ENCODE measurements at regions not wholly inside any gene's neighbourhood (a gene's known extent, or its start where the extent isn't known, plus 50 kb on each side); places are given as distances from the start of the nearest gene placed in this dataset.

DNA sequence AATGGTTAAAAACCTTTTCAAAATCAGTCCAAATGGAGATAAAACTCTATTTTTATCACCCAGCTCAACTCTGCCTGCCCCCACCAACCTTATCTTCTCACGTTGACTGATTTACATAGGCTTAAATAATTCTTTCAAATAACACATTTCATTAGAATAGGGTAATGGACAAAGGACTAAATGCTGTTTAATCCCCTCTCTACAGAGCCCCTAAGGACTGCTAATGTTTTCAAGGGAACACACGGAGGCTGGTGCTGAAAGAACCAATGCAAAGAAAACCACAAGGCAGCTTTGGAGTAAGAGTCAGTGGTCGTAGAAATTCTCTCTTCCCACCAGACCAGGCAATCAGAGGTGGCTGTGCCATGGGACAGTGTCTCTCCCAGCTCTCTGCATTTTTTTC is 445.7 kb upstream of the MAF start:
- no peak for TF ChIP-seq POLR2A (IDR thresholded peaks at IDR 0.05)
- no peak for TF ChIP-seq POLR2AphosphoS5 (IDR thresholded peaks at IDR 0.05)
- TF ChIP-seq, protein P1, sequence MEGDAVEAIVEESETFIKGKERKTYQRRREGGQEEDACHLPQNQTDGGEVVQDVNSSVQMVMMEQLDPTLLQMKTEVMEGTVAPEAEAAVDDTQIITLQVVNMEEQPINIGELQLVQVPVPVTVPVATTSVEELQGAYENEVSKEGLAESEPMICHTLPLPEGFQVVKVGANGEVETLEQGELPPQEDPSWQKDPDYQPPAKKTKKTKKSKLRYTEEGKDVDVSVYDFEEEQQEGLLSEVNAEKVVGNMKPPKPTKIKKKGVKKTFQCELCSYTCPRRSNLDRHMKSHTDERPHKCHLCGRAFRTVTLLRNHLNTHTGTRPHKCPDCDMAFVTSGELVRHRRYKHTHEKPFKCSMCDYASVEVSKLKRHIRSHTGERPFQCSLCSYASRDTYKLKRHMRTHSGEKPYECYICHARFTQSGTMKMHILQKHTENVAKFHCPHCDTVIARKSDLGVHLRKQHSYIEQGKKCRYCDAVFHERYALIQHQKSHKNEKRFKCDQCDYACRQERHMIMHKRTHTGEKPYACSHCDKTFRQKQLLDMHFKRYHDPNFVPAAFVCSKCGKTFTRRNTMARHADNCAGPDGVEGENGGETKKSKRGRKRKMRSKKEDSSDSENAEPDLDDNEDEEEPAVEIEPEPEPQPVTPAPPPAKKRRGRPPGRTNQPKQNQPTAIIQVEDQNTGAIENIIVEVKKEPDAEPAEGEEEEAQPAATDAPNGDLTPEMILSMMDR (IDR thresholded peaks at IDR 0.05): no peak
- no peaks in the 10 kb centered on the region for H3K4me1 ChIP-seq (replicated peaks)
- no peaks in the 10 kb centered on the region for H3K27me3 ChIP-seq (replicated peaks; ENCODE audit: insufficient read depth)
- intact Hi-C loops (cut with DNase I): no loop called here
- no peak overlapping the region for H3K27ac ChIP-seq
- no peaks in the 10 kb centered on the region for H3K36me3 ChIP-seq
- H3K9me3 ChIP-seq: no peaks in the 10 kb centered on the region
- no peak overlapping the region for H3K4me3 ChIP-seq
- 59% methylated on average over 3 of the region's 3 CpGs for WGBS
- no peak for DNase-seq (ENCODE audit: low spot score)

DNA sequence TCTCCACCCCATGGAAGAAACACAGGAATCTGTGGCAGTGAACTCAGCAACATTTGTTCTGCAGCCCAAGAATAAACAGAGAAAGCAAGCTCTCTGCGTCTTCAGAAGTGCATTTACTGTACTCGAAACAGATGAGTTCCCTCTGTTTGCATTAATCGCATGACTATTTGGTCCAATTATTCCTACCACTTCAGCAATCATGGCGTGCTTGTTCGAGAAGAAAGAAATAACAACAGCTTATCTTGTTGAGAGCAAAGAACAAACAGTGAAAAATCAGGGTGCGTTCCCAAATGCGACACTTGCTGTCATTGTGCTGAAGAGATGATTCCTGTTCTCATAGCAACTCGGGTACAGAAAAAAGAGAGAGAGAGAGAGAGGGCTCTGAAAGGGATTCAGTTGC is 445.3 kb upstream of the MAF start:
- no peak for DNase-seq (ENCODE audit: low spot score)
- no peak overlapping the region for H3K4me3 ChIP-seq
- no peaks in the 10 kb centered on the region for H3K4me1 ChIP-seq (replicated peaks)
- no peak overlapping the region for H3K27ac ChIP-seq
- TF ChIP-seq POLR2AphosphoS5 (IDR thresholded peaks at IDR 0.05): no peak
- TF ChIP-seq POLR2A (IDR thresholded peaks at IDR 0.05): no peak
- TF ChIP-seq, protein P1 (IDR thresholded peaks at IDR 0.05): no peak
- H3K27me3 ChIP-seq (replicated peaks; ENCODE audit: insufficient read depth): no peaks in the 10 kb centered on the region
- no peaks in the 10 kb centered on the region for H3K36me3 ChIP-seq
- intact Hi-C loops (cut with DNase I): no loop called here
- WGBS: 29% methylated on average over 8 of the region's 8 CpGs
- no peaks in the 10 kb centered on the region for H3K9me3 ChIP-seq

DNA sequence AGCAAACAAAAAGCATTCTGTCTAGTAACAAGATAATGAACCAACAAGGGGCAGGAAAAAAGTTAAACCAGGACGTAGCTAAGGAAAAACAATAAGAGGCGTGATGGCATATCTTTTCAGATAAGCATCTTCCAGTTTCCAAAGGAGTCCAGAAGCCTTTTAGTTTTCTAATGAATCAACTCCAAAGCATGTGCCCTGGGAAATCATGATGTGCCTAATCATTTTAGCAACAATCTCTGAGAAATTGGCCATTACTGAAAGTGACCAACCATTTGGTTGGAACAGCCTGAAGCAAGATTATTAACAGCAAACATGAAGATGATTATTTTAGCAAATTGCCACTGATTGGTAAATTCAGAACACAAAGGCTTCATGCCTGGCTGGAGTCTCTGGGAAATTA is 440.9 kb upstream of the MAF start:
- H3K4me3 ChIP-seq: no peak overlapping the region
- no peaks in the 10 kb centered on the region for H3K4me1 ChIP-seq (replicated peaks)
- no peak overlapping the region for H3K27ac ChIP-seq
- no peaks in the 10 kb centered on the region for H3K9me3 ChIP-seq
- WGBS: 49% methylated on average over 2 of the region's 2 CpGs
- no peak for TF ChIP-seq POLR2A (IDR thresholded peaks at IDR 0.05)
- no peak for TF ChIP-seq POLR2AphosphoS5 (IDR thresholded peaks at IDR 0.05)
- TF ChIP-seq, protein P1 (IDR thresholded peaks at IDR 0.05): no peak
- no peaks in the 10 kb centered on the region for H3K36me3 ChIP-seq
- H3K27me3 ChIP-seq (replicated peaks; ENCODE audit: insufficient read depth): no peaks in the 10 kb centered on the region
- no peak for DNase-seq (ENCODE audit: low spot score)
- intact Hi-C loops (cut with DNase I): no loop called here

DNA sequence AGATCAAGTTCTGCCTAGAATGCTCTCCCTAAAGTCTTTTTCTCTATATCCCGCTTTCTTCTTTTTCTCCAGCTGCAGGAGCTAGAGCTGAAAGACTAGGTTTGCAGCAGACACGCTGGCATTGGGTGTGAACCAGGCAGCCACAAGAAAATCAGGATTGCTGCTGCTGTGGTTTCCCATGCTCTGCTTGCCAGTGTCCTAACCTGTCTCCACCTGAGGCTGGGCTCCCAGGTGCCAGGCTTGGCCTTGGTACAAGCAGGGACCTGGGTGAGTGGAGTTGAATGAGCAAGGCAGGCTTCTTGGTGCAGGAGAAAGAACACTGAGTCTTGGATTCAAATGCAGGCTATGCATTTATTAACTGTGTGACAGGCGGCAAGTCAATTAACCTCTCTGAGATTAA is 440.3 kb upstream of the MAF start:
- 66% methylated on average over 3 of the region's 3 CpGs for WGBS
- intact Hi-C loops (cut with DNase I): no loop called here
- Histone ChIP-seq H3K9me3 (no peaks in the 10 kb centered on the region), H3K27me3 (replicated peaks; ENCODE audit: insufficient read depth) (no peaks in the 10 kb centered on the region), H3K36me3 (no peaks in the 10 kb centered on the region), H3K27ac (no peak overlapping the region), H3K4me1 (replicated peaks) (no peaks in the 10 kb centered on the region), H3K4me3 (no peak overlapping the region)
- DNase-seq (ENCODE audit: low spot score): no peak
- TF ChIP-seq POLR2A (IDR thresholded peaks at IDR 0.05) (no peak), POLR2AphosphoS5 (IDR thresholded peaks at IDR 0.05) (no peak)

DNA sequence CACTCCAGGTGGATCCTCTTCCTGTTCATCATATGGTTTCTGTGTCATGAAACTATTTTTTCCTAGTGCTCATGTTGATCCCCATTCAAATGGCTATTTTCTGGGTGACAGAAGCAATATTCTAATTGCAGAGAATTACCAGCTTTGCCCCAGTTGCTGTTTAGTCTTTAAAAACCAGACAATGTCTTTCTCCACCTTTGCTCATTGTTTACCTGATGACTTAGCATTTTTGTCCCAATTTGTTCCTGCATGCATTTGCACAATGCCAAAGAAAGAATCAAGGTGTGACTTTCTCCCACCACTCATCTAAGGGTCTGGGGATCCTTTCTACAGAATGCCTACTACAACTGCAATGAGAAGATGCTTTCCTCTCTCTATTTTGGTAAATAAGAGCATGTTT is 439.9 kb upstream of the MAF start:
- no peaks in the 10 kb centered on the region for H3K4me1 ChIP-seq (replicated peaks)
- no peaks in the 10 kb centered on the region for H3K27me3 ChIP-seq (replicated peaks; ENCODE audit: insufficient read depth)
- intact Hi-C loops (cut with DNase I): no loop called here
- TF ChIP-seq POLR2A (IDR thresholded peaks at IDR 0.05) (no peak), POLR2AphosphoS5 (IDR thresholded peaks at IDR 0.05) (no peak)
- TF ChIP-seq, protein P1 (IDR thresholded peaks at IDR 0.05): no peak
- H3K4me3 ChIP-seq: no peak overlapping the region
- H3K9me3 ChIP-seq: no peaks in the 10 kb centered on the region
- DNase-seq (ENCODE audit: low spot score): no peak
- H3K27ac ChIP-seq: no peak overlapping the region
- H3K36me3 ChIP-seq: no peaks in the 10 kb centered on the region
